HCT116 (cell line): ENCODE measurements at regions not wholly inside any gene's neighbourhood (a gene's known extent, or its start where the extent isn't known, plus 50 kb on each side); places are given as distances from the start of the nearest gene placed in this dataset.

ENCODE experiments used
- ATAC-seq: fragments of 200-7000 bp; cut with Tn5 transposase; 2 replicates; pipeline ENCODE4 v1.9.1; 2020; ENCODE audit warnings: mild to moderate bottlenecking, moderate library complexity
- BruUV-seq: library from RNA; stranded (reverse); fragments of 400-500 nt; replicated peaks from 2 replicates; lab custom pipeline; 2021; lab: Mats Ljungman, UMichigan
- CTCF ChIA-PET: fragments of 300-600 bp; sonication (Branson Sonifier 250); formaldehyde crosslinking; loops from one replicate; lab custom pipeline; 2021; ENCODE audit warnings: antibody characterized with exemption; lab: Charles Lee
- POLR2A ChIA-PET: fragments of 300-600, 350-600 bp; sonication (Branson Sonifier 250); formaldehyde crosslinking; loops from one replicate; lab custom pipeline; 2021; ENCODE audit warnings: antibody characterized with exemption; lab: Charles Lee
- RAD21 ChIA-PET, 2 experiments: fragments of 300-600 bp; sonication (Branson Sonifier 250); formaldehyde crosslinking; loops; one replicate each; lab custom pipeline; 2023; ENCODE audit warnings: low total read pairs in 2 of 2; ENCODE audit not compliant: uncharacterized antibody in 2 of 2, unreplicated experiment in 2 of 2, low non-redundant PET in 1 of 2; lab: Charles Lee
- DNase-seq: peaks from one replicate; pipeline ENCODE4 v3.0.0-alpha.2; 2010; ENCODE audit warnings: low read depth, low spot score
- H2AFZ ChIP-seq: fragments of 200-600 bp; shearing (Covaris generic), sonication (generic); 2 replicates; pipeline ENCODE4 v1.6.1; 2017; ENCODE audit warnings: low read depth, mixed run types, mixed read lengths, antibody characterized with exemption, low read length; ENCODE audit not compliant: poor library complexity, severe bottlenecking
- H3K27ac ChIP-seq: 2 replicates; pipeline ENCODE4 v1.5.1; 2012; ENCODE audit warnings: low read depth, low read length
- H3K27me3 ChIP-seq: fragments of 200-600 bp; sonication (generic); 2 replicates; pipeline ENCODE4 v1.6.1; 2016; ENCODE audit warnings: mixed run types, low read length, mixed read lengths; ENCODE audit not compliant: insufficient read depth
- H3K36me3 ChIP-seq, 2 experiments: fragments of 200-500 bp in 1 of 2; fragments of 200-600 bp in 1 of 2; sonication (Bioruptor generic) in 1 of 2; sonication (generic) in 1 of 2; 2 replicates each; pipeline versions ENCODE4 v1.5.1 to v1.6.1; 2014 to 2016; ENCODE audit warnings: low read length in 2 of 2, inconsistent platforms in 1 of 2, mixed read lengths in 1 of 2, mixed run types in 1 of 2; ENCODE audit not compliant: insufficient read depth in 2 of 2, control insufficient read depth in 1 of 2
- H3K4me1 ChIP-seq, 2 experiments: fragments of 200-600 bp in 1 of 2; sonication (generic) in 1 of 2; 2 replicates each; pipeline versions ENCODE4 v1.5.1 to v1.6.1; 2012 to 2017; ENCODE audit warnings: low read length in 2 of 2, inconsistent platforms in 1 of 2, mild to moderate bottlenecking in 1 of 2, mixed read lengths in 1 of 2, mixed run types in 1 of 2, moderate library complexity in 1 of 2; ENCODE audit not compliant: insufficient read depth in 2 of 2, control insufficient read depth in 1 of 2
- H3K4me2 ChIP-seq: fragments of 200-600 bp; sonication (generic); 2 replicates; pipeline ENCODE4 v1.6.1; 2017; ENCODE audit warnings: mixed run types, low read length, mixed read lengths
- H3K4me3 ChIP-seq, 2 experiments: fragments of 200-600 bp in 1 of 2; sonication (generic) in 1 of 2; replicated peaks in 1 of 2; 2 replicates each; pipeline ENCODE4 v1.5.1; 2011 to 2016; ENCODE audit warnings: low read length in 2 of 2, control low read depth in 1 of 2, low read depth in 1 of 2, mild to moderate bottlenecking in 1 of 2, mixed read lengths in 1 of 2, mixed run types in 1 of 2
- H3K79me2 ChIP-seq: fragments of 200-600 bp; sonication (generic); 2 replicates; pipeline ENCODE4 v1.6.1; 2017; ENCODE audit warnings: mild to moderate bottlenecking, mixed run types, low read length, moderate library complexity, mixed read lengths; ENCODE audit not compliant: insufficient read depth
- H3K9ac ChIP-seq: fragments of 200-600 bp; sonication (generic); 2 replicates; pipeline ENCODE4 v1.6.1; 2016; ENCODE audit warnings: low read length, mixed read lengths
- H3K9me2 ChIP-seq: fragments of 200-600 bp; sonication (generic), shearing (Covaris generic); 2 replicates; pipeline ENCODE4 v1.6.1; 2017; ENCODE audit warnings: mixed run types, mild to moderate bottlenecking, moderate library complexity; ENCODE audit not compliant: insufficient read depth
- H3K9me3 ChIP-seq, 2 experiments: fragments of 200-500 bp in 1 of 2; fragments of 200-600 bp in 1 of 2; sonication (Bioruptor generic) in 1 of 2; sonication (generic) in 1 of 2; 2 replicates each; pipeline ENCODE4 v1.6.1; 2014 to 2017; ENCODE audit warnings: low read length in 2 of 2, mixed read lengths in 2 of 2, inconsistent platforms in 1 of 2, low read depth in 1 of 2, mild to moderate bottlenecking in 1 of 2, mixed run types in 1 of 2, moderate library complexity in 1 of 2; ENCODE audit not compliant: control insufficient read depth in 1 of 2, insufficient read depth in 1 of 2
- H4K20me1 ChIP-seq: fragments of 200-600 bp; sonication (generic), shearing (Covaris generic); 2 replicates; pipeline ENCODE4 v1.6.1; 2017; ENCODE audit warnings: mixed run types, mild to moderate bottlenecking, moderate library complexity; ENCODE audit not compliant: insufficient read depth
- CBX3 ChIP-seq: IDR thresholded peaks from 2 replicates; pipeline ENCODE4 v1.6.1; 2012; ENCODE audit warnings: low read depth
- EGR1 ChIP-seq: IDR thresholded peaks from 2 replicates; pipeline ENCODE4 v1.6.1; 2012; ENCODE audit warnings: low read depth
- EZH2 ChIP-seq: fragments of 200-600 bp; sonication (generic); IDR thresholded peaks from 2 replicates; pipeline ENCODE4 v1.6.1; 2017; ENCODE audit warnings: antibody characterized with exemption, mixed run types
- JUND ChIP-seq: IDR thresholded peaks from 2 replicates; pipeline ENCODE4 v1.6.1; 2012
- POLR2A ChIP-seq: IDR thresholded peaks from 2 replicates; pipeline ENCODE4 v1.7.0; 2011; ENCODE audit warnings: borderline replicate concordance; ENCODE audit not compliant: insufficient read depth, insufficient read length; ENCODE audit errors: extremely low read depth
- POLR2AphosphoS5 ChIP-seq: IDR thresholded peaks from 2 replicates; pipeline ENCODE4 v1.6.1; 2011; ENCODE audit warnings: mild to moderate bottlenecking, low read depth, low read length, moderate library complexity
- RAD21 ChIP-seq: IDR thresholded peaks from 2 replicates; pipeline ENCODE4 v1.6.1; 2012; ENCODE audit warnings: low read depth, mild to moderate bottlenecking
- SP1 ChIP-seq: IDR thresholded peaks from 2 replicates; pipeline ENCODE4 v1.6.1; 2012; ENCODE audit warnings: low read depth
- YY1 ChIP-seq: IDR thresholded peaks from 2 replicates; pipeline ENCODE4 v1.6.1; 2011; ENCODE audit warnings: low read length, low read depth, moderate library complexity, mild to moderate bottlenecking; ENCODE audit not compliant: insufficient replicate concordance; ENCODE audit errors: extremely low read depth
- ZNF274 ChIP-seq: fragments of 200-500 bp; sonication (Bioruptor generic); IDR thresholded peaks from 2 replicates; pipeline ENCODE4 v1.6.1; 2014; ENCODE audit warnings: mild to moderate bottlenecking, low read depth, low read length, inconsistent platforms
- intact Hi-C: fragments of 100-400 bp; cut with micrococcal nuclease; formaldehyde crosslinking; loops from 2 replicates; pipeline ENCODE4 v1.10.0; 2022
- TF ChIP-seq, protein P1 (sequence below), 3 experiments: fragments of 200-600 bp in 1 of 3; sonication (generic) in 1 of 3; IDR thresholded peaks in 2 of 3; conservative IDR thresholded peaks in 1 of 3; 2 replicates each; pipeline ENCODE4 v1.5.1; 2012 to 2017; ENCODE audit warnings: low read depth in 2 of 3, low read length in 2 of 3, antibody characterized with exemption in 1 of 3, borderline replicate concordance in 1 of 3, control low read depth in 1 of 3, mild to moderate bottlenecking in 1 of 3, mixed read lengths in 1 of 3, mixed run types in 1 of 3, moderate library complexity in 1 of 3; ENCODE audit not compliant: insufficient read depth in 1 of 3
- TF ChIP-seq, protein P2 (sequence below): IDR thresholded peaks from 2 replicates; pipeline ENCODE4 v1.6.1; 2012
- TF ChIP-seq, protein P3 (sequence below): IDR thresholded peaks from 2 replicates; pipeline ENCODE4 v1.6.1; 2011; ENCODE audit warnings: mild to moderate bottlenecking, low read length, moderate library complexity; ENCODE audit not compliant: insufficient replicate concordance; ENCODE audit errors: extremely low read depth
- TF ChIP-seq, protein P4 (sequence below): IDR thresholded peaks from 2 replicates; pipeline ENCODE4 v1.6.1; 2012; ENCODE audit warnings: low read depth

DNA sequence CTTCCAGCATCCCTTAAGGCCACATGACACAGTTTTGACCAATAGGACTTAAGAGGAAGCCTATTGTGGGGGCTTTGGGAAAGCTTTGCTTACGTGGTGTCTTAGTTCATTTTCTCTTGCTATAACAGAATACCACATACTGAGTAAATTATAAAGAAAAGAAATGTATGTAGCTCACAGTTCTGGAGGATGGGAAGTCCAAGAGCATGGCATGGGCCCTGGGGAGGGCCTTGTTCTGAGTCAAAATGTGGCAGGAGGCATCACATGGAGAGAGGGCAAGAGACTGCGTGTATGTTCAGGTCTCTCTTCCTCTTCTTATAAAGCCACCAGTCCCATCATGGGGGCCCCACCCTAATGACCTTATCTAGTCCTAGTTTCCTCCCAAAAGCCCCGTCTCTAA, 68.6 kb upstream of the CPEB4 start:
- H3K27ac ChIP-seq = no peak overlapping the region
- no peaks in the 10 kb centered on the region for H3K36me3 ChIP-seq
- no peak for TF ChIP-seq YY1
- TF ChIP-seq EZH2 = no peak
- no peak for TF ChIP-seq ZNF274
- TF ChIP-seq RAD21 = no peak
- TF ChIP-seq SP1 = no peak
- TF ChIP-seq, protein P1, sequence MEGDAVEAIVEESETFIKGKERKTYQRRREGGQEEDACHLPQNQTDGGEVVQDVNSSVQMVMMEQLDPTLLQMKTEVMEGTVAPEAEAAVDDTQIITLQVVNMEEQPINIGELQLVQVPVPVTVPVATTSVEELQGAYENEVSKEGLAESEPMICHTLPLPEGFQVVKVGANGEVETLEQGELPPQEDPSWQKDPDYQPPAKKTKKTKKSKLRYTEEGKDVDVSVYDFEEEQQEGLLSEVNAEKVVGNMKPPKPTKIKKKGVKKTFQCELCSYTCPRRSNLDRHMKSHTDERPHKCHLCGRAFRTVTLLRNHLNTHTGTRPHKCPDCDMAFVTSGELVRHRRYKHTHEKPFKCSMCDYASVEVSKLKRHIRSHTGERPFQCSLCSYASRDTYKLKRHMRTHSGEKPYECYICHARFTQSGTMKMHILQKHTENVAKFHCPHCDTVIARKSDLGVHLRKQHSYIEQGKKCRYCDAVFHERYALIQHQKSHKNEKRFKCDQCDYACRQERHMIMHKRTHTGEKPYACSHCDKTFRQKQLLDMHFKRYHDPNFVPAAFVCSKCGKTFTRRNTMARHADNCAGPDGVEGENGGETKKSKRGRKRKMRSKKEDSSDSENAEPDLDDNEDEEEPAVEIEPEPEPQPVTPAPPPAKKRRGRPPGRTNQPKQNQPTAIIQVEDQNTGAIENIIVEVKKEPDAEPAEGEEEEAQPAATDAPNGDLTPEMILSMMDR (IDR thresholded peaks at IDR 0.05 in 2 of 3, conservative IDR thresholded peaks at IDR 0.05 in 1 of 3; ENCODE audit: borderline replicate concordance in 1 of 3, insufficient read depth in 1 of 3, low read depth in 2 of 3, low read length in 2 of 3) = no peak
- TF ChIP-seq, protein P2, sequence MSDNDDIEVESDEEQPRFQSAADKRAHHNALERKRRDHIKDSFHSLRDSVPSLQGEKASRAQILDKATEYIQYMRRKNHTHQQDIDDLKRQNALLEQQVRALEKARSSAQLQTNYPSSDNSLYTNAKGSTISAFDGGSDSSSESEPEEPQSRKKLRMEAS = no peak
- TF ChIP-seq EGR1 = no peak
- TF ChIP-seq, protein P3, sequence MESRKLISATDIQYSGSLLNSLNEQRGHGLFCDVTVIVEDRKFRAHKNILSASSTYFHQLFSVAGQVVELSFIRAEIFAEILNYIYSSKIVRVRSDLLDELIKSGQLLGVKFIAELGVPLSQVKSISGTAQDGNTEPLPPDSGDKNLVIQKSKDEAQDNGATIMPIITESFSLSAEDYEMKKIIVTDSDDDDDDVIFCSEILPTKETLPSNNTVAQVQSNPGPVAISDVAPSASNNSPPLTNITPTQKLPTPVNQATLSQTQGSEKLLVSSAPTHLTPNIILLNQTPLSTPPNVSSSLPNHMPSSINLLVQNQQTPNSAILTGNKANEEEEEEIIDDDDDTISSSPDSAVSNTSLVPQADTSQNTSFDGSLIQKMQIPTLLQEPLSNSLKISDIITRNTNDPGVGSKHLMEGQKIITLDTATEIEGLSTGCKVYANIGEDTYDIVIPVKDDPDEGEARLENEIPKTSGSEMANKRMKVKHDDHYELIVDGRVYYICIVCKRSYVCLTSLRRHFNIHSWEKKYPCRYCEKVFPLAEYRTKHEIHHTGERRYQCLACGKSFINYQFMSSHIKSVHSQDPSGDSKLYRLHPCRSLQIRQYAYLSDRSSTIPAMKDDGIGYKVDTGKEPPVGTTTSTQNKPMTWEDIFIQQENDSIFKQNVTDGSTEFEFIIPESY = no peak
- no peak for TF ChIP-seq CBX3
- TF ChIP-seq JUND = no peak
- TF ChIP-seq, protein P4, sequence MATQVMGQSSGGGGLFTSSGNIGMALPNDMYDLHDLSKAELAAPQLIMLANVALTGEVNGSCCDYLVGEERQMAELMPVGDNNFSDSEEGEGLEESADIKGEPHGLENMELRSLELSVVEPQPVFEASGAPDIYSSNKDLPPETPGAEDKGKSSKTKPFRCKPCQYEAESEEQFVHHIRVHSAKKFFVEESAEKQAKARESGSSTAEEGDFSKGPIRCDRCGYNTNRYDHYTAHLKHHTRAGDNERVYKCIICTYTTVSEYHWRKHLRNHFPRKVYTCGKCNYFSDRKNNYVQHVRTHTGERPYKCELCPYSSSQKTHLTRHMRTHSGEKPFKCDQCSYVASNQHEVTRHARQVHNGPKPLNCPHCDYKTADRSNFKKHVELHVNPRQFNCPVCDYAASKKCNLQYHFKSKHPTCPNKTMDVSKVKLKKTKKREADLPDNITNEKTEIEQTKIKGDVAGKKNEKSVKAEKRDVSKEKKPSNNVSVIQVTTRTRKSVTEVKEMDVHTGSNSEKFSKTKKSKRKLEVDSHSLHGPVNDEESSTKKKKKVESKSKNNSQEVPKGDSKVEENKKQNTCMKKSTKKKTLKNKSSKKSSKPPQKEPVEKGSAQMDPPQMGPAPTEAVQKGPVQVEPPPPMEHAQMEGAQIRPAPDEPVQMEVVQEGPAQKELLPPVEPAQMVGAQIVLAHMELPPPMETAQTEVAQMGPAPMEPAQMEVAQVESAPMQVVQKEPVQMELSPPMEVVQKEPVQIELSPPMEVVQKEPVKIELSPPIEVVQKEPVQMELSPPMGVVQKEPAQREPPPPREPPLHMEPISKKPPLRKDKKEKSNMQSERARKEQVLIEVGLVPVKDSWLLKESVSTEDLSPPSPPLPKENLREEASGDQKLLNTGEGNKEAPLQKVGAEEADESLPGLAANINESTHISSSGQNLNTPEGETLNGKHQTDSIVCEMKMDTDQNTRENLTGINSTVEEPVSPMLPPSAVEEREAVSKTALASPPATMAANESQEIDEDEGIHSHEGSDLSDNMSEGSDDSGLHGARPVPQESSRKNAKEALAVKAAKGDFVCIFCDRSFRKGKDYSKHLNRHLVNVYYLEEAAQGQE = no peak
- TF ChIP-seq POLR2A = no peak
- TF ChIP-seq POLR2AphosphoS5 = no peak
- TF ChIP-seq, all 23 proteins: peak for 0
- Histone ChIP-seq H2AFZ (no peak overlapping the region), H3K9ac (no peak overlapping the region), H3K4me3 (no peak overlapping the region), H4K20me1 (no peaks in the 10 kb centered on the region), H3K79me2 (no peaks in the 10 kb centered on the region), H3K4me1 (peaks cover 6 to 9% of the 10 kb centered on the region in 2 experiments; a peak in 2 of 4 replicates), H3K4me2 (no peak overlapping the region), H3K9me3 (no peaks in the 10 kb centered on the region), H3K27me3 (no peaks in the 10 kb centered on the region), H3K9me2 (no peaks in the 10 kb centered on the region)
- CTCF ChIA-PET = no interaction called here
- DNase-seq (no peak), ATAC-seq (no peak)
- intact Hi-C loops = no loop called here
- POLR2A ChIA-PET = no interaction called here
- RAD21 ChIA-PET = no interaction called here
- BruUV-seq = no TSS peak
